ENCODE measurements at regions not wholly inside any gene's neighbourhood (a gene's known extent, or its start where the extent isn't known, plus 50 kb on each side); places are given as distances from the start of the nearest gene placed in this dataset.

DNA sequence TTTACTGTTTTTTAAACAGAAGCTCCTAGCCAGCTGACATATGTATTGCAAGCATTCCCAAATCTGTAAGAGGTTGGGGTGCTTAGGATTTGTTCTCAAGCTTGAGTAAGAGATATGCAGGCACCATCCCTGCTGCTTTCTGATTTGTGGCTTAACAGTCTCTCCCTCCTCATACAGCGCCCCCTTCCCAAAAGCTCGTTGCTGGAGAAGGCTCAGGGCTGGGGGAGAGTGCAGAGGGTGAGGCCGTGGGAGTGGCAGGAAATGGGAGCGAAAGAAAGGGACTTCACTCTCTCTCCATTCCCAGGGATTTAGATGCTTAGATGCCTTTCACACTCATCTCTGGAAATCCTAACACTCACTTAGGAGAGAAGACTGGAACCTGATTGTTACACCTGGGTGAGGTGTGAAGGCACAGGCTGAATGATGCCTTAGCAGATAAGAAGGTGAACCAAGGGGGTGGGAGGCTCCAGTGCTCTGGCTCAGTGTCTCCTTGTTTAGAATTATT lies 172.0 kb downstream of the C12orf75 start:
- ChIA-PET SMC1A (ENCODE audit: uncharacterized antibody, unreplicated experiment) (no interaction called here), POLR2A (no interaction called here), RAD21 (ENCODE audit: unreplicated experiment) (no interaction called here), CTCF (no interaction called here)
- Histone ChIP-seq H4K20me1 (ENCODE audit: control insufficient read depth, insufficient read depth) (no peaks in the 10 kb centered on the region), H3K27me3 (replicated peaks in 1 of 2; ENCODE audit: control insufficient read depth in 2 of 2, insufficient read depth in 2 of 2, low read length in 1 of 2) (no peaks in the 10 kb centered on the region), H3K4me1 (ENCODE audit: control insufficient read depth, insufficient read depth, low read length) (no peaks in the 10 kb centered on the region), H3K36me3 (ENCODE audit: control insufficient read depth in 2 of 2, insufficient read depth in 2 of 2, low read length in 1 of 2) (no peaks in the 10 kb centered on the region), H3K9me3 (replicated peaks; ENCODE audit: control insufficient read depth, insufficient read depth, low read length) (no peaks in the 10 kb centered on the region), H3K4me3 (no peak overlapping the region), H3K9ac (ENCODE audit: control insufficient read depth, insufficient read depth, low read length) (no peak overlapping the region), H3K27ac (ENCODE audit: control insufficient read depth, insufficient read depth) (no peak overlapping the region), H3K4me2 (ENCODE audit: control insufficient read depth, insufficient read depth) (no peak overlapping the region), H3K79me2 (ENCODE audit: control insufficient read depth, insufficient read depth, low read length) (no peaks in the 10 kb centered on the region), H2AFZ (ENCODE audit: control insufficient read depth, low read depth, low read length) (no peak overlapping the region)
- no peak for TF ChIP-seq EED (IDR thresholded peaks at IDR 0.05; ENCODE audit: low read depth)
- TF ChIP-seq RUNX3 (IDR thresholded peaks at IDR 0.05; ENCODE audit: low read length), result no peak
- TF ChIP-seq WRNIP1 (IDR thresholded peaks at IDR 0.05; ENCODE audit: borderline replicate concordance, low read depth, low read length), result no peak
- no peak for TF ChIP-seq EGR1 (IDR thresholded peaks at IDR 0.05; ENCODE audit: borderline replicate concordance in 1 of 2, low read depth in 2 of 2, low read length in 2 of 2)
- TF ChIP-seq CEBPB (IDR thresholded peaks at IDR 0.05; ENCODE audit: borderline replicate concordance in 1 of 2, low read depth in 2 of 2, low read length in 2 of 2), result no peak
- TF ChIP-seq CHD2 (IDR thresholded peaks at IDR 0.05; ENCODE audit: borderline replicate concordance, low read depth, low read length), result no peak
- no peak for TF ChIP-seq SREBF2 (IDR thresholded peaks at IDR 0.05; ENCODE audit: low read length)
- no peak for TF ChIP-seq SIN3A (IDR thresholded peaks at IDR 0.05; ENCODE audit: low read depth, low read length)
- TF ChIP-seq, protein P1, sequence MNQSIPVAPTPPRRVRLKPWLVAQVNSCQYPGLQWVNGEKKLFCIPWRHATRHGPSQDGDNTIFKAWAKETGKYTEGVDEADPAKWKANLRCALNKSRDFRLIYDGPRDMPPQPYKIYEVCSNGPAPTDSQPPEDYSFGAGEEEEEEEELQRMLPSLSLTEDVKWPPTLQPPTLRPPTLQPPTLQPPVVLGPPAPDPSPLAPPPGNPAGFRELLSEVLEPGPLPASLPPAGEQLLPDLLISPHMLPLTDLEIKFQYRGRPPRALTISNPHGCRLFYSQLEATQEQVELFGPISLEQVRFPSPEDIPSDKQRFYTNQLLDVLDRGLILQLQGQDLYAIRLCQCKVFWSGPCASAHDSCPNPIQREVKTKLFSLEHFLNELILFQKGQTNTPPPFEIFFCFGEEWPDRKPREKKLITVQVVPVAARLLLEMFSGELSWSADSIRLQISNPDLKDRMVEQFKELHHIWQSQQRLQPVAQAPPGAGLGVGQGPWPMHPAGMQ (IDR thresholded peaks at IDR 0.05; ENCODE audit: borderline replicate concordance), result no peak
- no peak for TF ChIP-seq NFIC (IDR thresholded peaks at IDR 0.05; ENCODE audit: low read depth, low read length)
- no peak for TF ChIP-seq HDAC2 (IDR thresholded peaks at IDR 0.05)
- no peak for FAIRE-seq
- DNase-seq (ENCODE audit: low read depth, low spot score), result no peak
- in situ Hi-C loops (cut with MboI), result no loop called here
- no TSS peak for BruUV-seq (replicated peaks)
- intact Hi-C loops (cut with micrococcal nuclease; ENCODE audit: unreplicated experiment), result no loop called here
- ATAC-seq, result no peak
- WGBS (ENCODE audit: insufficient coverage, insufficient replicate concordance, low lambda C conversion rate, missing lambda C conversion rate), result 13% methylated on average over 3 of the region's 4 CpGs
